ENCODE measurements at regions not wholly inside any gene's neighbourhood (a gene's known extent, or its start where the extent isn't known, plus 50 kb on each side); places are given as distances from the start of the nearest gene placed in this dataset.

GRCh38 chr14:30369502-30370180, 189.3 kb upstream of the G2E3 start:
- 82 to 86% (median 83%) methylated on average over 5 to 6 of the region's 6 CpGs for WGBS, 5 donors
- no peak overlapping the region for H3K4me3 ChIP-seq
- H3K4me1 ChIP-seq = no peaks in the 10 kb centered on the region
- no peak overlapping the region for H3K27ac ChIP-seq
- no peaks in the 10 kb centered on the region for H3K27me3 ChIP-seq
- intact Hi-C loops (cut with DNase I; ENCODE audit: low total_unique reads) = no loop called here
- TF ChIP-seq CTCF (IDR thresholded peaks at IDR 0.05) (no peak), POLR2AphosphoS5 (IDR thresholded peaks at IDR 0.05) (no peak), POLR2A (IDR thresholded peaks at IDR 0.05) (no peak), EP300 (IDR thresholded peaks at IDR 0.05) (no peak)
- DNase-seq = no peak
- H3K9me3 ChIP-seq = no peaks in the 10 kb centered on the region
- H3K36me3 ChIP-seq = no peaks in the 10 kb centered on the region

- TF ChIP-seq EP300 (IDR thresholded peaks at IDR 0.05) (no peak), POLR2AphosphoS5 (IDR thresholded peaks at IDR 0.05) (no peak), CTCF (IDR thresholded peaks at IDR 0.05) (no peak), POLR2A (IDR thresholded peaks at IDR 0.05) (no peak)
- H3K4me3 ChIP-seq = no peak overlapping the region
- intact Hi-C loops (cut with DNase I; ENCODE audit: low total_unique reads) = no loop called here
- H3K27ac ChIP-seq = no peak overlapping the region
- no peak for DNase-seq
- H3K9me3 ChIP-seq = no peaks in the 10 kb centered on the region
- H3K27me3 ChIP-seq = no peaks in the 10 kb centered on the region
- no peaks in the 10 kb centered on the region for H3K36me3 ChIP-seq
- H3K4me1 ChIP-seq = no peaks in the 10 kb centered on the region
- WGBS, 5 donors = 81 to 89% (median 83%) methylated on average over 2 of the region's 2 CpGs
Measured at GRCh38 chr14:30373053-30373452, 185.9 kb upstream of the G2E3 start.

- Histone ChIP-seq H3K4me1 (no peaks in the 10 kb centered on the region), H3K36me3 (no peaks in the 10 kb centered on the region), H3K27me3 (no peaks in the 10 kb centered on the region), H3K4me3 (no peak overlapping the region), H3K27ac (no peak overlapping the region), H3K9me3 (no peaks in the 10 kb centered on the region)
- WGBS, 5 donors = 64 to 85% (median 74%) methylated on average over 2 of the region's 2 CpGs
- intact Hi-C loops (cut with DNase I; ENCODE audit: low total_unique reads) = no loop called here
- DNase-seq = no peak
- TF ChIP-seq CTCF (IDR thresholded peaks at IDR 0.05) = no peak
- no peak for TF ChIP-seq EP300 (IDR thresholded peaks at IDR 0.05)
- no peak for TF ChIP-seq POLR2AphosphoS5 (IDR thresholded peaks at IDR 0.05)
- no peak for TF ChIP-seq POLR2A (IDR thresholded peaks at IDR 0.05)
Measured at GRCh38 chr14:30373526-30373925, 185.4 kb upstream of the G2E3 start.

- 27 to 43% (median 37%) methylated on average over 5 of the region's 5 CpGs for WGBS, 5 donors
- TF ChIP-seq CTCF (IDR thresholded peaks at IDR 0.05) = peak in 5 of 7 experiments; percentile 26 to 71 (median 58)
- TF ChIP-seq POLR2A (IDR thresholded peaks at IDR 0.05) = no peak
Measured at GRCh38 chr14:30375296-30375892, 183.6 kb upstream of the G2E3 start.

More at GRCh38 chr14:30375296-30375892, 183.6 kb upstream of the G2E3 start:
- DNase-seq = peak; percentile 57 to 61
- Histone ChIP-seq H3K27me3 (no peaks in the 10 kb centered on the region), H3K36me3 (no peaks in the 10 kb centered on the region), H3K4me1 (no peaks in the 10 kb centered on the region), H3K4me3 (no peak overlapping the region), H3K9me3 (no peaks in the 10 kb centered on the region), H3K27ac (no peak overlapping the region)
- intact Hi-C loops (cut with DNase I; ENCODE audit: low total_unique reads) = no loop called here

Measured in stomach (tissue), 8 donors.